Activated CD4-positive, alpha-beta T cell treated with anti-CD3 and anti-CD28 coated beads for 4 hours (primary cell): ENCODE measurements at regions not wholly inside any gene's neighbourhood (a gene's known extent, or its start where the extent isn't known, plus 50 kb on each side); places are given as distances from the start of the nearest gene placed in this dataset.
"Not testable (repeated sequence)": the region's sequence is repeated elsewhere in the genome, so short reads cannot be mapped to it uniquely, and the experiment has no call there.

Experiments used
- DNase-seq, 2 donors: peaks; one replicate each; pipeline ENCODE4 v3.0.0-alpha.2; 2020

DNA sequence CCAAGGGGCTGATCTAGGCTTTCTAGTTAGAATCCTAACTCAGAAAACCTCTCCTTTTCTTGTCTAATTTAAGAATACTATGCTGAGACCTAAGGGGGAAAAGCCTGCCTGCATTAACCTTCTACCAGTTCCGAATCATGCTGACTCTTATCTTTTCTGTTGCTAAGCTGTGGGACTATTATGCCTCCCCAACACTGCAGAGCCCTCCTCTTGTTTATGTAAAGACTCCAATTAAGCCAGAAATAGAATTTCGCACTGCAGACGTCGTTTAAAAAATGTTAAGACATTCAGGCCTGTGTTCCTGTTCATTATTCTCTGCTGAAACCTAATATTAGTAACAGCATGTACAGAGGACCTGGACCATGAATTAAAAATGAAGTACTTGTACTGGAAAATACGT lies 310.6 kb upstream of the ATP11B start:
- DNase-seq, result no peak

DNA sequence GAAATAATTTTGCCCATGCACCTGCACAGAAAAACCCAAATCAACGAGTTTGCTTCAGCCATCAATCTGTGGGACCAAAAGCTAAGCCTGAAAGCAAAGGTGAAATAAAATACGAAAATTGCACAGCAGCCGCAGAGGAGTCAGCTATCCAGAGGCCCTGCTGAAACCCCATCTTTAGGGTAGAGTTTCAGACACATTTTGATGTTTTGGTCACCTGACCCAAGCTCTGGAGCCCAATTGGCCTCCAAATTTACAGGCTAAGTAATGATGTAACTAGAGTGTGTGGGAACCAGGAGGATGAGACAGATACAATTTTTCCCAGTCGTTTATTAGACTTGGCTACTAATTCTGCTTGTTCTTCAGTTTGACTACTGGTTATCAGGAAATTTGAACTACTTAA lies 308.6 kb upstream of the ATP11B start:
- DNase-seq, result no peak

DNA sequence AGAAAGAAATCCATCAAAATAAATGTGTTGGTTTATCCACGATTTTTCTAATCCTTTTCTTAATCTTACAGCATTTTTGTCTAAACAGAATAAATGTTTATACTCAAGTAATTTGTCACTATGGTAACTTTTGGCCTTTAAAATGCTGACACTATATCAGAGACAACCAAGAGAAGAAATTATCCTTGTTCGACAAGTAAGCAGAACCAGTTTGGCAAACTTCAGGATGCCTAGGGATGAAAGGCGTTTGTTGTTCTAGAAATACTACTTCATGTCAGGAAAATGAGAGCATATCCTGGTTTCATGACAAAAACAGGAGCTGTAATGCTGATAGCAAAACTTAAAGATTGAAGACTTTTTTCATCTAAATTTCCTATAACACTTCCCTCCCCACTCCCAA lies 308.0 kb upstream of the ATP11B start:
- no peak for DNase-seq

DNA sequence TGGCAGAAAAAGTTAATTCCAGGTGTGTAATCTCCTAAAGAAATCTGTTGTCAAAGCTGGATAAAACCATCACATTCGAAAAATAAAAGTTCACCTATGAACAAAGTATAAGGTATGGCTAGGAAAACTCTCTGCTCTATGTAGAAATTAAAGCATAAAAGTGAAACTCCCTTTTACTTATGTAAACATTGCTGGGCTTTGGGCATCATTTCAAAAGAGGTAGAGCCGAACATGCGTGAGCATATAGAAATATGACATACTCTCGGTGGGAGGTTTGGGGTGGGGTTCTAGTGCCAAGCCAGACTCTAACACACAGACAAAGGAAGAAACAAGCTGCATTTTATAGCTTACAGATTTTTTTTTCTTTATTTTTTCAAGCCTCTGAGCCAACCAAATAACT lies 306.8 kb upstream of the ATP11B start:
- no peak for DNase-seq

DNA sequence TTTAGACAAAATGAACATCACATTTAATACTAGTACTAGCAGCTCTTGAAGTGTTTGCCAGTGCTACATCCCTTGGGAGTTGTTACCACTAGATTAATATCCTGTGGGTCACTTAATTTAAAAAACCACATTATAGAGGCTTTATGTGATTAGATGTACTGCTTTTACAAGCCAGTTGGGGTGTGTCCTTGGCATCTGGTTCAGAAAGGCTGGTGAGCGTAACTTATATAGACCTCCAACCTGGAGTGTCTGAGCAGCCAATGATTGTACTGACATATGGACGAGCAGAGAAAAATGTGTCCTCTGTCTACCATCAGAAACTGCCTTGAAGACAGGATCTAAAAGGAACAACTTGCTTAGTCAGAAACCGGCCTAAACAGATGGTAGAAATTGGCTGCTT lies 306.2 kb upstream of the ATP11B start:
- DNase-seq, result no peak

DNA sequence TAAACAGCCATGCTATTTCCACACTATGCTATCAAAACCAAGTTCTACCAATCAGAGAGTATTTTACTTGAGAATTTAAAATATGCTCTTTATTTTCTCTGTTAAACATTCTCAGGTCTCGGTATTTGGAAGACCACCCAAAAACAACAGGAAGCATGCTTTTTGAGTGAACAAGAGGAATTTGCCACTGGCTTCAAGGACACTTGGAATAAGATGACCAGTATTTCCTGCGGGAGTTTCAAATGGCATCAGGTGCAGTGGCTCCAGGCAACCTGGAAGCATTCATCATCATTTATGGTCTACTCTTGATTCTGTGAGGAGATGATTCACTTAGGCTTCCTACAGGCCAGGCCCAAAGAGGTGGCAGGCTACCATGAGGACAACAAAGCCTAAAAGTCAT lies 305.7 kb upstream of the ATP11B start:
- DNase-seq, result no peak

DNA sequence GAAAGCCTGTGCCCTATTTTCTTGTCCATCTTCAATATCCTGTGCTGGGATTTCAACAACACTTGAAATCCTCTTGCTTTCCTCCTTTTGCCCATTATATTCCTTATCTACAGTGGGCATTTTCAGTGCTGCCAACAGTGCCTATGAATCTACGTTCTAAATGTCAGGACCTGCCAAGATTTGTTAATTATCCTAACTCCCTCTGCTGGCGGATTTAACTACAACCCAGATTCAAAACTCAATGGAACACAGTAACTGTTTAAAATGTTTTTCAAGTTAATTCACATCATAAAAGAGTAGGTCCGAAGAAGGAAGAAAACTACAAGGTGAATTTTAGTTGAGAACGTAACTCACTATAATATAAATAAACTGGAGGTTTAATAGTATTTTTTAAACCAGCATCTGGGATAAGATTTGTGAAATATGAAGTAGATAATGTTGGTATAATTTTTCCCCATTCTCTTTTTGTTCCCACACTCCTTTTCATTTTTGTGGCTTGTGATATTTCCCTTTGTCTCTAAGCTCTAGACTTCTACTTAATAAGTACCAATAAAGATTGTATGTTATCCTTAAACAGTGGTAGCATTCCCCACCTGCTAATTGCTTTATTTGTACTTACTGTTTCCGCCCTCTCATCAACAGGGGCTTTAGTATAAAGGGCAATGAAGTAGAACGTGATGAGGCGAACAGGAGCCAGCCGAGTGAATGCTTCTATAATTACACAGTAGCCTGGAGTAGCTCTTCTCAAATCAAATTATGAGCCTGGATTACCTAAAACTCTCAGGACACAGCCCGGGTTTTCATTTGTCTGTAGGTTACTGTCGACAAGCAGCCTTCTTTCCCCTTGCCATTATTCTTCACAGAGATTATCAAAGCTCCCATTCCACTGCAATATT lies 302.5 kb upstream of the ATP11B start:
- no peak for DNase-seq

DNA sequence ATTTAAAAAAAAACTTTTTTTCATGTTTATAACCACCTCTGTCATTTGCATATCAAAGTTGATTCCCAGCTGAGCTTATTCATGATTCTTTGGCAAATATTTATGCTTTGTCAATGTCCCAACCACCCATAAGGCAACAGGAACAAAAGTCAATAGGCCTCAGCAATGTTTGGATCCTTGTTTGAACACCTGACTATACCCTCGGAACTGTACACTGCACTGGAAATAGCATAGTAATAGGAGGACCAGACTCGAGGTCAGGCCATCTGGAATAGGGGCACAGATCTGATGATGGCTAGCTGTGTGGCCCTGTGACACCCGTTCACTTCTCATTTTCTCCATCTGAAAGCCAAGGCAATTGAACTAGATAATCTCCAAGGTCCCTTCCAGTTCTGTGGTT lies 301.7 kb upstream of the ATP11B start:
- DNase-seq, result no peak

DNA sequence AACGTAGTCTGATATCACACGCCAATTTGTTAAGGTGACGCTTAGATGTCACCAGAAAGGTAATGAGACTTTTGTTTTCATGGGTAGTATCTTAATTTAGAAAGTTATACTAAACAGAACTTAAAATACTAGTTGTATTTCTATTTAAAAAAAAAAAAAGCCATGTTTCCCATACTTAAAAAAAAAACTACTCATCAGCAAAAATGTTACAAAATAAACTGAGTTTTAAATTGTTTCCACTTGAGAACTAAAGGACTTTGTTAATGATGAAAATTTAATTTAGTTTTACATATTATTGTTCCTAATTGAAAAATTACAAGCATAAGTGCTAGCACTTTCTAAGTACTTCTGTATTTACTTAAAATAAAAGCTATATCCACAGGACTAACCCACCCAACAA lies 300.8 kb upstream of the ATP11B start:
- DNase-seq, result no peak

DNA sequence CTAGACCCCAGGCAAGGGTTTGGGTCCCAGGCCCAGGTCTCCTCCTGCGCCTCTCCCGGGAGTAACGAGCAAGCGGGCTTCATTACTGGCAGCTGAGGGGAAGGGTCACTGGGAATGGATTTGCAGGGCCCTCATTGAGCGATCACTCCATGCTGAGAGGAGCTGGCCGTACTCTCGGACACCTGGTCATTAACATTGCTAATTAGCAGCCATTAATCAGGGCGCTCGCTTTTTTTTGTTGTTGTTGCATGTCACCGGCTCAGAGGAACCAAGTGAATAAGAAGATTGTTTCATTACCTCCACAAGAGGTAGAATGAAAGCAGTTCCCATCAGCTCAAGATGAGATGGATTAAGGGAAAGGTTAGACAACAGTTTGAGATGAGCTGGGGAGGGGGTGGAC lies 293.0 kb upstream of the ATP11B start:
- no peak for DNase-seq

DNA sequence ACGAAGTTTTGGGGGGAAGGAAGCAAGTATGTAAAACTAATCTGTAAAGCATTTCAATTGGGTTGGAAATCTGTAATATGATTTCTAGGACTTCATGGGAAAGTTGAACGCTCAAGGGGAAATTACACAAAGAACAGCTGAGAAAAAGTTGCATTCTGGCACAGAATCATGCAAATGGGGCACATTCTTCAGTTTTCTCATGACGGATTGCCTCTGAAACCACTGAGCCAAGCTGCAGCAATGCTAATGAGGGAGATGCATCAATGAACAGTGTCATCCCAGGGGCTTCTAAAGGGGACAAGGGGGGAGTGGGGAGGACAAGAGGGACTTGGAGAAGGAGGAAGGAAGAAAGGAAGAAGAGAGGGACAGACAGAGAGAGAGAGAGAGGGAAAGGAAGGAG lies 291.4 kb upstream of the ATP11B start:
- no peak for DNase-seq

DNA sequence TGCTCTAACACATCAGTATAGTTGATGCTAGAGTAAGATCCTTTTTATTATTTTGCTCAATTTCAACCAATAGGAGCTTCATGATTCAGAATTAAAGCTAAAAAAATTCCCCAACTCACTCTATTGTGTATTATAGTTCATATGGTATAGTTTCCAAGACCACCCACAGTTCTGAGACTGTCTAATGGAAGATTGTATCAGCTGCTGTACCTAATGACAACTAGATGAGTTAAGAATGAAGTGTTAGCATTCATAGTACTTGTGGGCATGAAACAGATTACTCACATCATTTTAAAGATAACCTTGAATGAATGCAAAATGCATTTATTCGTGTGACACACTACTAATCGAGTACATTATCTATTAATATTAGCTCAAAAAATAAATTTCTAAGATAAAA lies 289.9 kb upstream of the ATP11B start:
- DNase-seq, result no peak

DNA sequence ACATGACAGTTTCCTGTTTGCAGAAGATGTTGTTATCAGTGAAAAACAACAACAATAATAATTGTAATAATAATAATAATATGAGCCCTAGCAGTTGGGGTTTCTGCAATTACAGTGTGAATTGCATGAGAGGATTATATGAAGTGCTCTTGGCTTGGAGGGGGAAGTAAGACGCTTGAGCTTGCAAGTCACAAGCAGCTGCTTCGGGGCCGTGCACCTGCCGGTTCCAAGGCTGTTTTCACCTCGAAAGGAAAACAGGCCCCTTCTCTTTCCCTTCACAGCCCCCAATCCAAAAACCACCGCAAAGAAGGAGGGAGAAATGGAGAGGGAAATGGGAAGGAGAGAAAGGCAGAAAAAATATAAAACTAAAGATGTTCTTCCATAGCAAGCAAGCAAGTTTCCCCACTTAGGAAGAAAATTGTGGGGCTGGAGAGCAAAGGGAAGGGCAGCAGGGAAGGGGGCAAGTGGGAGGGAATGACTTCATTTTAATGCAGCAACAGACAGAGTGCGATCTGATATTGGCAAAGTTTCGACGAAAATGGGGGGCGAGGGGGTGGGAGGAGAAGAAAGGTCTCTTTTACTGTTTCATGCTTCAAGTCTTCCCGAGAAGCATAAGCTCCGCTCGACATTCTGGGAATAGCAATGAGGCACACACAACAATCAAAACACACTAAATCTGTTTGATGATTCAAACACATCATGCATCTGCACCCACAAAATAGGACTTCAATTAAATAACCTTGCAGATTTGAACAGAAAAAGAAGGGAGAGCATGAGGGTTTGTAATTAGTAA lies 284.2 kb upstream of the ATP11B start:
- DNase-seq, result no peak

DNA sequence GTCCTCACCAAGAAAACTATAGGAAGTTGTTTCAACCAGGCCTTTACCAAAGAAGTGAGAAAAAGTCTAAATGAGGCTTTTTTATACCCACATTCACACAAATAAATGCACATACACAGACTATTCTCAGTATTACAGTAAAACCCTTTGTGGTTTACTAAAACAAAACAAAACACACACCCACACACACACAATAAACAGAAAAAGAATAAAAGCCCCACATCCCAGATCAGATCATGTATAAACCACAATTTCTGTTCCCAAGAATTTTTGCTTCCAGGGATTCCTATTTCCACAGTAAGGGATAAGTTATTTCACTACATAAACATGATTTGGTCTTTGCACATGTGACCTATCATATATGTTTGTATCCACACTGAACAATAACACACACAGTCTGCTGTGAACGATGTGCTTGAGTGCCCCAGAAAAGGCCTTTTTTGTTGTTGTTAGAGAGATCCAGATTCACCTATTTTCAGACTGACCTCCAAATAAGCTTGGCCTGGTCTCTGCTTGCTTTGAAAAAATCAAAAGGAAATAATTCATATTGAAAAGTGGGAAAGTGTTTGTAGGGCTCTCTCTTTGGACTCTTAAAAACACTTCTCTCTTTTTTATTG lies 283.4 kb upstream of the ATP11B start:
- no peak for DNase-seq

DNA sequence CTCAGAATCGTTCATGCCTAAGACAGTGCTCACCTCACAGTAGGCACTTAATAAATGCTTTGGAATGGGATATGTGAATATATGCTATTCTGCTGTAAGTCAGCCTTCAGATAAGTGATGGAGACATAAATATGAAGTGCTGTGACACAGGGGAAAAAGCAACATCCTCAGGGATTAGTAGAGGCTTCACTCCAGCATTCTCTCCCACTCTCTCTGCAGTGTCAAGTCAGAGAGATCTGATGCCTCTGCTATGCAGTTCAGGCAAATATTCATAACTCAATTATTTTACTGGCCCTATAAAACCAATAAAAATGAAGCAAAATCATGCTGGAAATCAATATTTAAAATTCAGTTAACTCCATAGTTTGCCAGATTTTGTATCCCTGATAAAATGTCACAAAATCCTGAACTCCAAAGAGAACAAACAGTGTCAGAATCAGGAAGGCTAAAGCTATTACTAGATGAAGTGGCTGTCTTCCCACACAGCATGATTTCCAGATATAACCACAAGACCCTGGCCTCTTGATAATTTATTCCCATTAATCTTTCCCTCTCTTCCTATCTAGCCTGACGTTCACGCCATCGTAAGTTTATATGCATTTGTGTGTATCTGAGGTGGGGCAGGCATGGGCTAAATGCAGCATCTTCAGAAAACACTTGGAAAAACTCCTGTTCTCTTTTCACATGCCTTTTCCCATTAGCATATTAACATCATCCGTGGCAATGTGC lies 278.9 kb upstream of the ATP11B start:
- DNase-seq, result no peak

DNA sequence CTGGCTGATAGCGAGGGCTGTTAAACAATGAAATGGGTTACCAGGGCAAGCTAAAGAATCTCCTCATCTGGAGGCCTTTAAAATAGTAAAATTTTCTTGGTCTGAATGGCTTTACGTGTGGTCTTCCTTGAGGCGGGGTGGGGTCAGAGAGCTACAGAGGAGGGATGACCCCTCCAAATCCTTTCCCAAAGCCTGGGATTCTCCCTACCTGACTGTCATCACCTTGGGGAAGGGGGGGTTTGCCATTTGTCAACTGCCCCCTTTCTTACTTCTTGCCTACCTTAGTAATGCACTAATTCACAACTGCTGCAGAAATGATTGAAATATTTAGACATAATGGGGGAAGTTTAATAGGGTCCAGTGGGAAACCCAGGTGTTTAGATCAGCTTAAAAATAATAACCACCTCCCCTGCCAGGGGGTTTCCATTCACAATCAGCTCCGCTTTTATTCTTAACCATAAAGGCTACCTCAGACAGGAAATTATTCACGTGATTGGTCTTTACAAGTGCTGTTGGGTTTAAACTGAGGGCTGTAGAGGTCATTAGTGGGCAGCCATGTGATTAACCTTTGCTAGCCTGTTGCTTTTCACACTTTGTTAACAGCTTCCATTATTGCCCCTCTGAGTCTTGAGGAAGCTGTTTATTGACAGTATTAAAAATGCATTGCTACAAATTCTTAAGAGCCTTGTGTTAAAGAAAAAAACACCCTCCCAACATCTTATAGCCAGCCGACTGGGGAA lies 276.5 kb upstream of the ATP11B start:
- DNase-seq, result no peak

DNA sequence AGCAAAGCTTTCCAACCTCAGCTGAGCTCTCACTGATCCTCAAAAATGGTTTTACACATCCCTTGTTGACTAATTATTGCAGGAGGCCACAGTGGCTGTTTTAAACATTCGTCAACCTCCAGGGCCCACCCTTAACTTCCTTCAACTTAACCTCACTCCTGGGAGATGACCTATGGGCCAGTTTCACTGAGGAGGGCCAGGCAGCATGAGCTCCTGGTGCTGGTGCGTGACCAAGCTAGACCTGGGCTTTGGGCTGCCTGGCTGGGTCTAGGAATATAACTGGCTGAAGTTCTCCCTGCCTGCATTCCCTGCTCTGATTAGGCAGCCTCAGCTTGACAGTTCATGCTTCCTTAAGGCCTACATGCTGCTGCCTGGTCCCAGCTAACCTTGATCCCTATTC lies 273.7 kb upstream of the ATP11B start:
- no peak for DNase-seq

DNA sequence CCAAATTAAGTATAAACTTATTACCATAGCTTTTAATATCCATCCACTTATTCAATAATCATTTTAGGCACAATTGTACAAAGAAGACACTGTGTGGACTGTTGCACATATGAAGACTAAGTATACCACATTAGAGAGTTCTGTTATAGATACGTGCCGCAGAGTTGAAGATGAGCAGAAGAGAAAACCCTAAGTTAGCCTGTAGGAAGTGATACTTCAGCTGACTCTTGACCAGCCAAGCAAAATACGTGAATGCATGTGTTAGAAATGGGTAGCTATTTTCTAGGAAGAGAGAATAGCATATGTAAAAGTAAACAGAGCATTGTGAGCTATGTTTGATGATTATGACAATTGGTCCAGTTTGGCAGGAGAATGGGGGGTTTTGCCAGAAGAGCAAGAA lies 272.0 kb upstream of the ATP11B start:
- no peak for DNase-seq

DNA sequence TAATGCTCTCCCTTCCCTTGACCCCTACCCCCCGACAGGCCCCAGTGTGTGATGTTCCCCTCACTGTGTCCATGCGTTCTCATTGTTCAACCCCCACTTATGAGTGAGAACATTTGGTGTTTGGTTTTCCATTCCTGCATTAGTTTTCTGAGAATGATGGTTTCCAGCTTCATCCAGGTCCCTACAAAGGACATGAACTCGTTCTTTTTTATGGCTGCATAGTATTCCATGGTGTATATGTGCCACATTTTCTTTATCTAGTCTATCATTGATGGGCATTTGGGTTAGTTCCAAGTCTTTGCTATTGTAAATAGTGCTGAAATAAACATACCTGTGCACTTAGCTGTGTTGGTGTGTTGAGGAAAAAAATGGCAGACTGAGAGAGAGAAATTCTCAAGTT lies 269.9 kb upstream of the ATP11B start:
- not testable (repeated sequence) for DNase-seq

DNA sequence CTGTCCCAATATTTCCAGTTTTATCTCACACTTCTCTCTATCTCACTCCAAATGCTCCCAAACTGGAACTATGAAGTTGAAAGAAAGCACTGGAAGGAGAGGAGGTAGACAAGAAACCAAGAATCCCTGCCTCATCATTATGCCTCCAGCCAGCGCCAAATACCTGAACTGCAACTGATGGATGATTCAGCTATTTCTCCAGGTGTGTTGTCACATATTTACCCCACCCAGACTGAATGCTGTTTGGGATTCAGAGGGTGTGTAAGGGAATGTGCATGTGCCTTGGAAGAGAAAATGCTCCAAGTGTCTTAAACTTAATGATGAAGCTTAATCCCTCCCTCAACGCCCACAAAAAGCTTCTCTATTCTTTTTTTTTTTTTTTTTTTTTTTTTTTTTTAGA lies 269.5 kb upstream of the ATP11B start:
- no peak for DNase-seq

DNA sequence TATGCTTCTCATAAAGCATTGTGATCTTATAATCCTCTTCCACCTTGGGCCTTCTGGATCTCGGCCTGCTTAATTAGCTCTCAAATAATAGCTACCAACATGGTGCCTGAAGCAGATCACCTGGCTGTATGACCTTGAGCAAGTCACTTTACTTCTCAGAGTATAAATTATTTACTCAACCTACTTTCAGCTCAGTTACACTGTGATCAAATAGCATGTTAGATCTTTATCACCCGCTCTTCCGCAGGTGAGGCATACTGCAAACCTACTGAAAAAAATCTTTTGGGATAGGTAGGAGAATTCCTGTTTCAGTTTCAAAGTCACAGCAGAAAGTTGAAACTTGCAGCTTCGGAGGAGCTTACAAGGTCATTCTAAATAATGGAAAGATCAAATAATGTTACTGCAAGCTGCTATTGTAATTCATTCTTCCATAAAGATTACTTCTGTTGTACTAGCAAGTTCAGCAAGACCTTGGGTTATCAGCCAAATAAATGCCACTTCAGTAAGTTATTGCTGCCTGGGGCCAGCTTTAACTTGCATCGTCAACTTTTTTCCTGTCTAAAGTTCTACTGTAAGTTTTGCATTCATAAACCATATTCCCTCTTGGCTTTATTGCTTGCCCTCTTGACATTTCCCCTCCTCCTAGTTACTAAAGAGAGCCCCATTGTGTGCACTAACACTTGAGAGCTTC lies 268.4 kb upstream of the ATP11B start:
- DNase-seq, result no peak
